Activated T-cell treated with anti-CD3 and anti-CD28 coated beads for 24 hours (primary cell): ENCODE measurements at regions not wholly inside any gene's neighbourhood (a gene's known extent, or its start where the extent isn't known, plus 50 kb on each side); places are given as distances from the start of the nearest gene placed in this dataset.
"Not testable (repeated sequence)": the region's sequence is repeated elsewhere in the genome, so short reads cannot be mapped to it uniquely, and the experiment has no call there.

ENCODE experiments used
- DNase-seq: peaks from one replicate; pipeline ENCODE4 v3.0.0-alpha.2; 2020; ENCODE audit warnings: low read depth

GRCh38 chr14:38973083-38973700, 129.8 kb downstream of the SEC23A start:
- no peak for DNase-seq

- DNase-seq, result no peak
These were observed 130.5 kb downstream of the SEC23A start for GRCh38 chr14:38972511-38972910.

- DNase-seq, result no peak
These were observed 131.6 kb downstream of the SEC23A start for GRCh38 chr14:38971258-38971921.

- DNase-seq, result no peak
These were observed 138.4 kb downstream of the SEC23A start for GRCh38 chr14:38964630-38965029.

DNA sequence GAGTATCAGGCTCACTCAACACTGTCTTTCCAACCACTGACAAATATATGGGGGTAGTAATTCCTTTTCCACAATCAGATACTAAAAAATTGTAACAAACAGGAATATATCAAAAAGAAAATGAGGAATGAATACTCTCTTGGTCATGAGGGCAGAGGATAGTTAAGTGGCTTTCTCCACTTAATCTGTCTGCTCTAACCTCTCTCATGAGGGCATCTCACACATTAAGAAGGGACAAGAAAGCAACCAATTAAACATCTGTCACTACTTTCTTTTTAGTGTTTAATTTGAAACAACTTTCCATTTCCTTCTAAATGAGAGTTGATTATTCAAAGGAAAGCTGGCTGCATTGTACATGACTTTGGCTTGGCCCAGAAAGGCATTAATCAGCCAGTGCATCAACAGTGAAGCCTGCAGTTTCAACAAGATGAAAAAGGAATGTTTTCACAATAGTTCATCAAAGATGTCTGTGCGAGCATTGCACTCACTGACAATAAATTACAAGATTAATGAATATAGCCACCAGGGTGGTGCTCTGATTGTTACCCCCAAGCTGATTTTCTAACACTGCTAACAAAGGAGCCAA, 142.0 kb downstream of the SEC23A start:
- DNase-seq, result no peak

- DNase-seq, result no peak
These were observed 144.0 kb downstream of the SEC23A start for GRCh38 chr14:38959021-38959420.

DNA sequence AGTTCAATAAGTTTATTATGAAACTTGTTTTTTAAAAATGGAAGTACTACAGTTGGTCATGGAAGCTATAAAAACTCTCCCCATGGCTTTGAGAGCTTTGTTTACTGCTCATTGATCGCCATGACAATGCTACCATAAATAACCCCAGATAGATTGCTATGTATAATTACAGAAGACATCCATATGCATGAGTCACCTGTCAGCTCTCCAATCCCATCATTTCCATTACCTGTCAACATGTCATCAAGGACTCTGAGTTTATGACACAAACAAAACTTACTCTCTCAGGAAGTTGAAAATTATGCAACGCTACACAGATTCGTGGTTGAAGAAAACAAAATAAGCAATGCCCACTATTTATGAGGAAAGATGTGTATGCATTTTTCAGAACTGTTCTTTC, 144.4 kb downstream of the SEC23A start:
- DNase-seq, result no peak

- no peak for DNase-seq
These were observed 151.6 kb downstream of the SEC23A start for GRCh38 chr14:38951451-38951850.

DNA sequence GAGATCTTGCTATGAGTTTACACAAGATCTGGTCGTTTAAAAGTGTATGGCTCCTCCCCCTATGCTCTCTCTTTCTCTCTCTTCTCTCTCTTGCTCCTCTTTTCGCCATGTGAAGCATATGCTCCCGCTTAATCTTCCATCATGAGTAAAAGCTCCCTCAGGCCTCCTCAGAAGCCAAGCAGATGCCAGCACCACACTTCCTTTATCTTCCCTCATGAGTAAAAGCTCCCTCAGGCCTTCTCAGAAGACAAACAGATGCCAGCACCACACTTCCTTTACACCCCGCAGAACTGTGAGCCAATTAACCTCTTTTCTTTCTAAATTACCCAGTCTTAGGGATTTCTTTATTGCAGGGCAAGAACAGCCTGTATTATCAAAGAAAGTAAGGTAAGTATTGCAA, 152.4 kb downstream of the SEC23A start:
- DNase-seq, result no peak

DNA sequence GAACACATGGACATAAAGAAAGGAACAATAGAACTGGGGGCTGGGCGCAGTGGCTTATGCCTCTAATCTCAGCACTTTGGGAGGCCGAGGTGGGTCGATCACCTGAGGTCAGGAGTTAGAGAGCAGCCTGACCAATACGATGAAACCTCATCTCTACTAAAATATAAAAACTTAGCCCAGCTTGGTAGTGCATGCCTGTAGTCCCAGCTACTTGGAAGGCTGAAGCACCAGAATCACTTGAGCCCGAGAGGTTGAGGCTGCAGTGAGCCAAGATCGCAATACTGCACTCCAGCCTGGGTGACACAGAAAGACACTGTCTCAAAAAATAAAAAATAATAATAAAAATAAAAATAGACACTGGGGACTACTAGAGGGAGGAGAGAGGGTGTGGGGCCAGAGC, 154.5 kb downstream of the SEC23A start:
- no peak for DNase-seq

DNA sequence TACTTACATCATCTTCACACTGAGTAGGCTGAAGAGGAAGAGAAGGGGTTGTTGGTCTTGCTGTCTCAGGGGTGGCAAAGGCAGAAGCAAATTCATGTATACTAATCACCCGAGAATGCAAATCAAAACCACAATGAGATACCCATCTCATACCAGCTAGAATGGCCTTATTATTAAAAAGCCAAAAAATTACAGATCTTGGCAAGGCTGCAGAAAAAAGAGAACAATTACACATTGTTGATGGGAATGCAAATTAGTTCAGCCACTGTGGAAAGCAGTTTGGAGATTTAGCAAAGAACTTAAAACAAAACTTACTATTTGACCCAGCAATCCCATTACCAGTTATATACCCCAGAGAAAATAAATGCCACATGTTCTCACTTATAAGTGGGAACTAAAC, 154.9 kb downstream of the SEC23A start:
- DNase-seq, result no peak

DNA sequence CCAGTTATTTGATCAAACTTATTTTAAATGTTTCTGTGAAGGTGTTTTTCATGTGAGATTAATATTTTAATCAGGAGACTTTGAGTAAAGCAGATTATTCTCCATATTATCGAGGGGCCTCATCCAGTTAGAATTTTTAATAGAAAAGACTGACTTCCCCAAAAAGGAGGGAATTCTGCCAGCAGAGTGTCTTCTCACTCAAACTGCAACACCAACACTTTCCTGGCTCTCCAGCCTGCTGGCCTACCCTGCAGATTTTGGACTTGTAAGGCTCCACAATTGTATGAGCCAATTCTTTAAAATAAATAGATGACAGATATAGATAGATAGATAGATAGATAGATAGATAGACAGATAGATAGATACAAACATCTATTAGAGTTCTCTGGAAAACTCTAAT, 155.7 kb downstream of the SEC23A start:
- DNase-seq, result no peak

DNA sequence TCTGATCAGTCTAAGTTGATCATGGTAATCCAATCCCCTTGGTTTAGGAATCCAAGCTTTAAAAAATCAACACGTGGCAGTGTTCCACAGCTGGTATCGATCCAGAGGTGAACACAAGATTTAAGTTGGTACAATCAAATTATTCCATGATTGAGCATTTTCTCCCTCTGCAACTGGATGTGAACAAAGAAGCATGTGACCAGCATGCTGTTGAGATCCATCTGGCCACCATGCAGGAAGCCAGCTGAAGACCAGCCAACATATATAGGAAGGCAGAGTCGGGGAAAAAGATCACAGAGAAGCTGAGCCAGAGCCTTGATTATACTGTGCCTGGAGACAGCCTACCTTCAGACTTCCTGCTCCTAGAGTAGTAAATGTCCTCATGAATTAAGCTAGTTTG, 158.3 kb downstream of the SEC23A start:
- DNase-seq, result no peak

GRCh38 chr14:38941488-38941887, 161.5 kb downstream of the SEC23A start:
- DNase-seq, result no peak

- DNase-seq, result not testable (repeated sequence)
These were observed 170.4 kb downstream of the SEC23A start for GRCh38 chr14:38932653-38933000.

- no peak for DNase-seq
These were observed 170.9 kb downstream of the SEC23A start for GRCh38 chr14:38931969-38932652.

DNA sequence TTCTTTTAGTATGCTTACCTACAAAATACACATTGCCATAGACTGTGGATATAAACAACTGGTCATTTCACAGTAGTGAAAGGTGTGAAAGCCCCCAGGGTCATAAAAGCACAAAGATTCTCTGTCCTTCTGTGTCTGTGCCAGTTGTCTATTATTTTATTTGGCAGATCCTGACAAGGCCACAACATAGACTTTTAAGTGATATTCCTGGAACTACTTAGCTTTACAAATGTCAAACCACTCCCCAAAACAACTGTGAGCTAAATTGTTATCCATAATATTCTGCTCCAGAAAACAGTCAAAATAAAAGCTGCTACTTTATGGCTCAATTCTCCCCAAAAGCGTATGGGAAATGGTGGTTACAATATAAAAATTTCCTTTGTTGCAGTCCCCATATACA, 172.1 kb downstream of the SEC23A start:
- no peak for DNase-seq

DNA sequence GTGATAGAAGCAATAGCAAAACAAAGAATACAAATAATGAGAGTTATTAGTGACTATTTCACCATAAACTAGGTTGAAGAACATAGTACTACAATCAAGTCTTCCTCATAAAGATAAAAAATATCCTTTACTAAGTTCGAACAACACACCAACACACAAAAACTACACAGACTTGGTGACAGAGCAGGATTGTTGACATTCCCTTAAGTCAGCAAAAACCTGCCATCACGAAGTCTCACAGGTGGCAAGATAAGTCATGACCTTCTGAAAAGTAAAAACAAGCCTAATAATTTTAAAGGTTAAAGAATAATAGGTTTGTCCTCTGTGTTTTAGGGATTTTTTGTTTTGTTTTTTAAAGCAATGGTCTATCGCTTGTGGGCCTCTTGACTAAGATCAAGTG, 173.0 kb downstream of the SEC23A start:
- DNase-seq, result no peak

DNA sequence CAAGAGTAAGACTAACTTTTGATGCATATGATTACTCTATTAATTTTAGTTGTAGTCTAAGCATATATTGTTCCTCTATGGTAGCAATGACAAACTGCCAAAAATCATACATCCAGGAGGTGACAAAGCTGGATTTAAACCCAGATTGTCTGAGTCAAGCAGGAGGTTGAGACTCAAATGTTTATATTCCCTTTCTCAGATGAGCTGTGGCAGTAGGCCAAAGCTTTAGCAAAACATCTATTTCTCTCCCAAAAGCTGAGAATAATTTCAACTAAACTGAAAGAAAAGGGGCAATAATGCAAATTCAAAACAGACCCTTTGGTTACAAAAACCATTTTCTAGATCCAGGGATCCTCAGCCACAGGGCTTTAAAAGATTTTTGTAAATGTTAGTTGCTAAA, 173.6 kb downstream of the SEC23A start:
- DNase-seq, result no peak

GRCh38 chr14:38921893-38922292, 181.1 kb downstream of the SEC23A start:
- not testable (repeated sequence) for DNase-seq

- DNase-seq, result no peak
These were observed 187.9 kb downstream of the SEC23A start for GRCh38 chr14:38915125-38915524.

DNA sequence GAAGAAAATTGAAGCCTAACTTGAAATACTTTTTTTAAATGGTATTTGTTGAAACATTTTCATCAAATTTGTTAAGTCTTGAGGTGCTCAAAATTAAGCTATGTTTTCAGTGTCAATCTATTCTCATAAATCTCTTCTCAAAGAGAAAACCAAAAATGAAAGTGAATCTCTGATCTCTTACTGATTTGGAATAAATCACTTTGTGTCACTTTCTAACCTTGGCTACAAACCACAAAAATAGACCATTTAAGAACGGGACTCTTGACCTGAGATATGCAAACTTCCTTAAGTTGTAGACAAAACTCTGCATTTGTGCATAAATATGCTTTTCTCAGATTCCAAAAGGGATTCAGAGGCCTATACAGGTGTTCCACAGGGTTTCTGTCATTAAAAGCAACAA, 192.9 kb downstream of the SEC23A start:
- DNase-seq, result no peak

GRCh38 chr14:38904959-38905358, 198.1 kb downstream of the SEC23A start:
- no peak for DNase-seq
